ENCODE measurements at regions not wholly inside any gene's neighbourhood (a gene's known extent, or its start where the extent isn't known, plus 50 kb on each side); places are given as distances from the start of the nearest gene placed in this dataset.

GRCh38 chr6:134446218-134446848 lies 128.4 kb upstream of the SGK1 start:
- no peak for TF ChIP-seq POLR2AphosphoS5 (IDR thresholded peaks at IDR 0.05)
- no peak for TF ChIP-seq CTCF (IDR thresholded peaks at IDR 0.05)
- no peak for TF ChIP-seq EP300 (IDR thresholded peaks at IDR 0.05)
- TF ChIP-seq POLR2A (IDR thresholded peaks at IDR 0.05) = no peak
- H3K36me3 ChIP-seq = no peaks in the 10 kb centered on the region
- no peaks in the 10 kb centered on the region for H3K27me3 ChIP-seq
- no peak overlapping the region for H3K4me3 ChIP-seq
- H3K27ac ChIP-seq = no peak overlapping the region
- H3K4me1 ChIP-seq = peaks cover 0 to 4% (median 0%) of the 10 kb centered on the region in 4 donors
- no peaks in the 10 kb centered on the region for H3K9me3 ChIP-seq
- intact Hi-C loops (cut with DNase I) = no loop called here
- DNase-seq = no peak
- WGBS, 2 donors = 71 to 87% methylated on average over 6 of the region's 6 CpGs

DNA sequence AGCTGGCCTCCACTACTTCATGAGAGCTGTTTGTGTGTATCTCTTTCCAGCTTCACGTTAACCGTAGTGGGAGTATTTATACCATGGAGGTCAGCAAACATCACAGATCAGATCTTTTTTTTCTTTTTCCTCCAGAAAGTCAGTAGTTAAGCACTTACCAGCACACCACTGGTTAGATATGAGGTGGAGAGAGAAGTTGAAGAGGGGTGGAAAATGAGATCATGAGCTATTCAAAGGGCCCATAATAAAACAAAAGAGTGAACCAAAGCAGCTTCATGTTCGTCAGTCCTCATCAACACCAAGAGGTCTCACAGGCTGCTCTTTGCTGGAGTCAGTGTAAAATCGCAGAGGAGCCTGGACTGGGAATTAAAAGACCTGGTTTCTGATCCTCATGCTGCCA lies 125.1 kb upstream of the SGK1 start:
- Histone ChIP-seq H3K27me3 (no peaks in the 10 kb centered on the region), H3K4me3 (no peak overlapping the region), H3K36me3 (no peaks in the 10 kb centered on the region), H3K27ac (no peak overlapping the region), H3K9me3 (no peaks in the 10 kb centered on the region), H3K4me1 (peaks cover 0 to 4% (median 0%) of the 10 kb centered on the region in 4 donors)
- TF ChIP-seq POLR2A (IDR thresholded peaks at IDR 0.05) = no peak
- TF ChIP-seq EP300 (IDR thresholded peaks at IDR 0.05) = no peak
- no peak for TF ChIP-seq CTCF (IDR thresholded peaks at IDR 0.05)
- no peak for TF ChIP-seq POLR2AphosphoS5 (IDR thresholded peaks at IDR 0.05)
- intact Hi-C loops (cut with DNase I) = no loop called here
- no peak for DNase-seq
- 67 to 85% methylated on average over 4 of the region's 4 CpGs for WGBS, 2 donors

GRCh38 chr6:134442073-134442472 lies 124.2 kb upstream of the SGK1 start:
- H3K4me3 ChIP-seq = no peak overlapping the region
- TF ChIP-seq POLR2A (IDR thresholded peaks at IDR 0.05) = no peak
- no peak for TF ChIP-seq POLR2AphosphoS5 (IDR thresholded peaks at IDR 0.05)
- no peak overlapping the region for H3K27ac ChIP-seq
- no peaks in the 10 kb centered on the region for H3K4me1 ChIP-seq
- intact Hi-C loops (cut with DNase I) = no loop called here
- no peak for DNase-seq
- no peaks in the 10 kb centered on the region for H3K36me3 ChIP-seq
- no peaks in the 10 kb centered on the region for H3K27me3 ChIP-seq
- no peaks in the 10 kb centered on the region for H3K9me3 ChIP-seq

- no peak overlapping the region for H3K27ac ChIP-seq
- no peaks in the 10 kb centered on the region for H3K36me3 ChIP-seq
- no peaks in the 10 kb centered on the region for H3K27me3 ChIP-seq
- TF ChIP-seq POLR2AphosphoS5 (IDR thresholded peaks at IDR 0.05) = no peak
- TF ChIP-seq EP300 (IDR thresholded peaks at IDR 0.05) = no peak
- no peak for TF ChIP-seq CTCF (IDR thresholded peaks at IDR 0.05)
- no peak for TF ChIP-seq POLR2A (IDR thresholded peaks at IDR 0.05)
- no peaks in the 10 kb centered on the region for H3K9me3 ChIP-seq
- DNase-seq = no peak
- no peak overlapping the region for H3K4me3 ChIP-seq
- no peaks in the 10 kb centered on the region for H3K4me1 ChIP-seq
- 73 to 92% methylated on average over 5 of the region's 5 CpGs for WGBS, 2 donors
- intact Hi-C loops (cut with DNase I) = no loop called here
These were observed 120.9 kb upstream of the SGK1 start for GRCh38 chr6:134438837-134439236.

- no peak for DNase-seq
- Histone ChIP-seq H3K4me3 (no peak overlapping the region), H3K36me3 (no peaks in the 10 kb centered on the region), H3K9me3 (no peaks in the 10 kb centered on the region), H3K4me1 (no peaks in the 10 kb centered on the region), H3K27ac (no peak overlapping the region), H3K27me3 (no peaks in the 10 kb centered on the region)
- WGBS, 2 donors = 50 to 57% methylated on average over 4 of the region's 4 CpGs
- TF ChIP-seq CTCF (IDR thresholded peaks at IDR 0.05) (no peak), POLR2A (IDR thresholded peaks at IDR 0.05) (no peak), EP300 (IDR thresholded peaks at IDR 0.05) (no peak), POLR2AphosphoS5 (IDR thresholded peaks at IDR 0.05) (no peak)
- intact Hi-C loops (cut with DNase I) = no loop called here
These were observed 119.5 kb upstream of the SGK1 start for GRCh38 chr6:134437376-134437775.
